ENCODE measurements at regions not wholly inside any gene's neighbourhood (a gene's known extent, or its start where the extent isn't known, plus 50 kb on each side); places are given as distances from the start of the nearest gene placed in this dataset.

DNA sequence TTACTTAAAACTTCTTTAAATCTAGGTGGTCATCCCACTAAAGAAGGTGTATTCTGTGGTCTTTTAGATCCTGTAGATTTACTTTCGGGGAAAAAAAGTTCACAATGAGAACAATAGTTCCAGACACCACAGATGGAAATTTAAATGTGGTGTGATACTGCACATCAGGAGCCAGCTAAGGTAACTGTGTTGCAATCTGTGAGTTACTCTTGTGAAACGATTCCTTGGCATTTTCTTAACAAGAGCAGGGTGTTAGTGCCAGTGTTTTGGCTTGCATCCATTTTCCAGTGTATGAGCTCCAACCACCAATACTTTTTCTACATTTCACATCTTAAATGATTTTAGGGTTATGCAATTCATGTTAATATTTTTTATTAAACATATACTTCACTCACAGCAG is 674.5 kb downstream of the CETN3 start:
- TF ChIP-seq POLR2AphosphoS5 (IDR thresholded peaks at IDR 0.05) (no peak), EP300 (IDR thresholded peaks at IDR 0.05) (no peak), POLR2A (IDR thresholded peaks at IDR 0.05) (no peak)
- TF ChIP-seq, protein P1, sequence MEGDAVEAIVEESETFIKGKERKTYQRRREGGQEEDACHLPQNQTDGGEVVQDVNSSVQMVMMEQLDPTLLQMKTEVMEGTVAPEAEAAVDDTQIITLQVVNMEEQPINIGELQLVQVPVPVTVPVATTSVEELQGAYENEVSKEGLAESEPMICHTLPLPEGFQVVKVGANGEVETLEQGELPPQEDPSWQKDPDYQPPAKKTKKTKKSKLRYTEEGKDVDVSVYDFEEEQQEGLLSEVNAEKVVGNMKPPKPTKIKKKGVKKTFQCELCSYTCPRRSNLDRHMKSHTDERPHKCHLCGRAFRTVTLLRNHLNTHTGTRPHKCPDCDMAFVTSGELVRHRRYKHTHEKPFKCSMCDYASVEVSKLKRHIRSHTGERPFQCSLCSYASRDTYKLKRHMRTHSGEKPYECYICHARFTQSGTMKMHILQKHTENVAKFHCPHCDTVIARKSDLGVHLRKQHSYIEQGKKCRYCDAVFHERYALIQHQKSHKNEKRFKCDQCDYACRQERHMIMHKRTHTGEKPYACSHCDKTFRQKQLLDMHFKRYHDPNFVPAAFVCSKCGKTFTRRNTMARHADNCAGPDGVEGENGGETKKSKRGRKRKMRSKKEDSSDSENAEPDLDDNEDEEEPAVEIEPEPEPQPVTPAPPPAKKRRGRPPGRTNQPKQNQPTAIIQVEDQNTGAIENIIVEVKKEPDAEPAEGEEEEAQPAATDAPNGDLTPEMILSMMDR (IDR thresholded peaks at IDR 0.05): no peak
- Histone ChIP-seq H3K4me1 (no peaks in the 10 kb centered on the region), H3K27me3 (no peaks in the 10 kb centered on the region), H3K9me3 (peaks cover 0 to 3% (median 0%) of the 10 kb centered on the region in 4 donors), H3K4me3 (no peak overlapping the region), H3K36me3 (no peaks in the 10 kb centered on the region), H3K27ac (no peak overlapping the region)
- 62 to 69% methylated on average over 2 of the region's 2 CpGs for WGBS, 2 donors
- DNase-seq: no peak
- intact Hi-C loops (cut with DNase I): no loop called here

DNA sequence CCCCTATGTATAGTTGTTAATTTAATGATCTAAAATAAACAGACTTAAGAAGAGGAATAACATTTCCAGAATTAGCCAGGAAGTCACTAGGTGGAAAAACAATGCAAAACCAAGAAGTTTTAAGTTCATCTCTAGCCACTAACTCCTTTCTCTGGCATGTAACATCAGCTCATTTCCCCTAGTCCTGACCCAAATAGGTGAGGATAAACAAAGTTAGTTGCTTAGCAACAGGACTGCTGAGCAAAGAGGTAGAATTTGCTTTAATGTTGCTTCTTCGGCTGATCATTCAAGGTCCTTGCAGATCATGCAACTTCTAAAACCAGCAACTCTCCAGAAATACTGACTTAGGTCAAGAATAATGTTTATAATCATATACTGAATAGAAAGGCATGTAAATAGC is 675.8 kb downstream of the CETN3 start:
- intact Hi-C loops (cut with DNase I): no loop called here

DNA sequence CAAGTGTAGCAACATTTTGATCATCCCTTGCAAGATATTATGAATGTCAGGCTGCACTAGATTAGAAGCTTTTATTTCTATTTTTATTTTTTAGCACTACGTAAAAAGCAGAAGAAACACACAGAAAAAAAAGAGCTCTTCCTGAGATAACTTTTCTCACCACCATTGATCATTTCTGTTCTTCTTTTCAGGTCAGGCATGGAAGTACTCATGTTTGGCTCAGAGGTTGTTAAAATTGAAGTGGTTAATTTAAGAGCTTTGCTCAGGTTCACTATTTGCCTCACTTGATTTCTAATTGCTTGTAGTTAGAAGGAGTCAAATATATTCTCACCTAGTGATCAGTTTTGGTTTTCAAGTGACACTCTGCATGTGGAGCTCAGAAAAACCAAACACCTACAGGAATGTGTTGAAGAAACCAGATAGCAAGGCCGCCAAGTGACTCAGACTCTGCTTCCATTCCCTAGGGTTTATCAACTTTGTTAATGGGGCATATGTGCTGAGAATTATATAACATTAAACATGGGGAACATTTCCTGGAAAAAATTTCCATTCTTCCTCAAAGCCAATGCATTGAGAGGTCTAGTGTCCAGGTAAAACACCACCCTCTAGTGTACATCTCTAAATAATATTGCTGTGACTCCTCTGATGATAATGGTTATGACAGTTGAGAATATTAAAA is 679.8 kb downstream of the CETN3 start:
- intact Hi-C loops (cut with DNase I): no loop called here
- WGBS, 2 donors: 65 to 67% methylated on average over 2 of the region's 2 CpGs
- Histone ChIP-seq H3K27ac (no peak overlapping the region), H3K4me1 (peaks cover 0 to 14% (median 10%) of the 10 kb centered on the region in 4 donors), H3K9me3 (no peaks in the 10 kb centered on the region), H3K36me3 (no peaks in the 10 kb centered on the region), H3K4me3 (no peak overlapping the region), H3K27me3 (no peaks in the 10 kb centered on the region)
- no peak for DNase-seq
- TF ChIP-seq, protein P1 (IDR thresholded peaks at IDR 0.05): no peak
- TF ChIP-seq POLR2AphosphoS5 (IDR thresholded peaks at IDR 0.05): no peak
- no peak for TF ChIP-seq POLR2A (IDR thresholded peaks at IDR 0.05)
- TF ChIP-seq EP300 (IDR thresholded peaks at IDR 0.05): no peak

More for the DNA sequence above, 675.8 kb downstream of the CETN3 start:
- no peaks in the 10 kb centered on the region for H3K36me3 ChIP-seq
- H3K27ac ChIP-seq: no peak overlapping the region
- TF ChIP-seq, protein P1 (IDR thresholded peaks at IDR 0.05): no peak
- TF ChIP-seq POLR2A (IDR thresholded peaks at IDR 0.05) (no peak), POLR2AphosphoS5 (IDR thresholded peaks at IDR 0.05) (no peak), EP300 (IDR thresholded peaks at IDR 0.05) (no peak)
- H3K9me3 ChIP-seq: peaks cover 0 to 3% (median 0%) of the 10 kb centered on the region in 4 donors
- DNase-seq: no peak
- no peaks in the 10 kb centered on the region for H3K27me3 ChIP-seq
- 72 to 81% methylated on average over 1 of the region's 1 CpG for WGBS, 2 donors
- H3K4me1 ChIP-seq: peaks cover 0 to 5% (median 4%) of the 10 kb centered on the region in 4 donors
- no peak overlapping the region for H3K4me3 ChIP-seq

DNA sequence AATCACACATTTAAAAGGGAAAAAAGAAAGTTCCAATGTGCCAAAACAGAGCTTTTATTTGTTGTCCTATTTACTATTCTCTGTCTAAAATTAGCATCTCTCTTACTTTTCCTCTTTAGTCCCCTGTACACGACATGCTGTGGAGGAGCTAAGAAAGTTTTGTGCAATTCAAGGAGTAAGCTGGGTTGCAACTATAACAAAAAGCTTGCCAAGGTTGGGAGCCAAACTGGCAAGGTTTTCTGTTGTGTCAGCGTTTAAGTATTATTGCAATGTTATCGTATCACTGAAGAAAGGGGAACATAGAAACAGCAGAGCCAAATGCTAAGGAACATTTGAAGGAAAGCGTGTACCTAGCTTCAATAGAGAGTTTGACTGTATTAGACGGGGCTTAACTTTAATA is 680.8 kb downstream of the CETN3 start:
- no peaks in the 10 kb centered on the region for H3K9me3 ChIP-seq
- H3K4me3 ChIP-seq: no peak overlapping the region
- TF ChIP-seq, protein P1 (IDR thresholded peaks at IDR 0.05): no peak
- no peak for TF ChIP-seq EP300 (IDR thresholded peaks at IDR 0.05)
- peak in 1 of 4 donors; percentile 18 for TF ChIP-seq POLR2AphosphoS5 (IDR thresholded peaks at IDR 0.05)
- no peak for TF ChIP-seq POLR2A (IDR thresholded peaks at IDR 0.05)
- H3K27ac ChIP-seq: no peak overlapping the region
- peaks cover 0 to 14% (median 10%) of the 10 kb centered on the region in 4 donors for H3K4me1 ChIP-seq
- intact Hi-C loops (cut with DNase I): no loop called here
- H3K36me3 ChIP-seq: no peaks in the 10 kb centered on the region
- DNase-seq: peak; percentile 61
- WGBS, 2 donors: 68 to 82% methylated on average over 5 of the region's 5 CpGs
- no peaks in the 10 kb centered on the region for H3K27me3 ChIP-seq

DNA sequence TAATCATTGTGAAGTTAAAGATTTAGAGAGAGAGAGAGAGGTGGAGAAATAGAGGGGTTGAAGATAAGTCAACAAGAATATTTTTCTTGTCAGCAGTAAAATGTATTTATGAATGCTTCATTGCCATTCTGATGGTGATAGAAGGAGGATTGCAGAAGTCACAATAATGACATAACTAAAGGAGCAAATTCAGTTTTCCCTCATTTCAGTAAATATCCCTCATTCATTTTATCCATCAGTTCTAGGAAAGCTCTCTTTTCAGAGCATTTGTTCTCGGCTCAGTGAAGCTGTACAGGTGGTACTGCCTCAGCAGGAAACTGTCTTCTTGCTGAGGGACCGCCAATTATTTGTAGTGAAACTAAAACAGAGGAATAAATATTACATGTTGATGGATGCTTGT is 681.4 kb downstream of the CETN3 start:
- no peak overlapping the region for H3K27ac ChIP-seq
- 77 to 91% methylated on average over 2 of the region's 2 CpGs for WGBS, 2 donors
- no peaks in the 10 kb centered on the region for H3K36me3 ChIP-seq
- peaks cover 0 to 14% (median 10%) of the 10 kb centered on the region in 4 donors for H3K4me1 ChIP-seq
- no peaks in the 10 kb centered on the region for H3K9me3 ChIP-seq
- H3K27me3 ChIP-seq: no peaks in the 10 kb centered on the region
- H3K4me3 ChIP-seq: no peak overlapping the region
- intact Hi-C loops (cut with DNase I): no loop called here
- no peak for DNase-seq
- TF ChIP-seq, protein P1 (IDR thresholded peaks at IDR 0.05): no peak
- TF ChIP-seq POLR2AphosphoS5 (IDR thresholded peaks at IDR 0.05) (no peak), POLR2A (IDR thresholded peaks at IDR 0.05) (no peak), EP300 (IDR thresholded peaks at IDR 0.05) (no peak)
